Breast epithelium (tissue), 4 donors: ENCODE measurements at regions not wholly inside any gene's neighbourhood (a gene's known extent, or its start where the extent isn't known, plus 50 kb on each side); places are given as distances from the start of the nearest gene placed in this dataset.

Experiments used
- DNase-seq, 2 donors: peaks; one replicate each; pipeline ENCODE4 v3.0.0-alpha.2; 2019; ENCODE audit warnings: low spot score in 2 of 2
- H3K27ac ChIP-seq, 2 donors: fragments of 200-600 bp; sonication (generic) in 1 of 2; one replicate each; pipeline ENCODE4 v1.5.1; 2016 to 2019; ENCODE audit warnings: mild to moderate bottlenecking in 1 of 2
- H3K27me3 ChIP-seq, 2 donors: fragments of 200-600 bp; sonication (generic) in 1 of 2; one replicate each; pipeline versions ENCODE4 v1.5.1 to v1.6.0; 2017 to 2019; ENCODE audit warnings: control low read depth in 1 of 2, mild to moderate bottlenecking in 1 of 2
- H3K36me3 ChIP-seq: fragments of 200-600 bp; one replicate; pipeline ENCODE4 v1.5.1; 2019
- H3K4me1 ChIP-seq, 2 donors: fragments of 200-600 bp; sonication (generic); one replicate each; pipeline ENCODE4 v1.5.1; 2016 to 2019; ENCODE audit warnings: control low read depth in 1 of 2
- H3K4me3 ChIP-seq, 3 donors: fragments of 200-600 bp; sonication (generic); 1 replicate in 2 of 3; 2 replicates in 1 of 3; pipeline ENCODE4 v1.5.1; 2016 to 2019; ENCODE audit warnings: mild to moderate bottlenecking in 3 of 3, moderate library complexity in 2 of 3
- H3K9me3 ChIP-seq, 2 donors: fragments of 200-600 bp; sonication (generic) in 1 of 2; one replicate each; pipeline ENCODE4 v1.5.1; 2016 to 2019; ENCODE audit warnings: control low read depth in 1 of 2
- CTCF ChIP-seq, 3 donors: fragments of 450-650 bp; IDR thresholded peaks; one replicate each; pipeline ENCODE4 v1.5.1; 2016 to 2017; ENCODE audit warnings: antibody characterized with exemption in 3 of 3, mild to moderate bottlenecking in 3 of 3, moderate library complexity in 3 of 3
- POLR2A ChIP-seq: fragments of 450-650 bp; IDR thresholded peaks from one replicate; pipeline ENCODE4 v1.6.1; 2016; ENCODE audit warnings: antibody characterized with exemption, mild to moderate bottlenecking, moderate library complexity
- POLR2AphosphoS5 ChIP-seq, 3 donors: sonication (generic); formaldehyde crosslinking; IDR thresholded peaks; one replicate each; pipeline ENCODE4 v1.6.1; 2017; ENCODE audit warnings: antibody characterized with exemption in 3 of 3
- intact Hi-C: fragments of 100-400 bp; cut with DNase I; formaldehyde crosslinking; loops from one replicate; pipeline ENCODE4 v1.15.1; 2023; ENCODE audit warnings: low total_unique reads

GRCh38 chr6:53432318-53433161 is 83.8 kb upstream of the ELOVL5 start:
- peak overlapping the region; percentile 11 to 68 for H3K27ac ChIP-seq
- no peak for DNase-seq

GRCh38 chr6:53431704-53432103 is 83.0 kb upstream of the ELOVL5 start:
- Histone ChIP-seq H3K4me1 (no peaks in the 10 kb centered on the region), H3K4me3 (no peak overlapping the region), H3K27ac (no peak overlapping the region), H3K27me3 (no peaks in the 10 kb centered on the region), H3K9me3 (no peaks in the 10 kb centered on the region), H3K36me3 (no peaks in the 10 kb centered on the region)
- intact Hi-C loops = no loop called here
- no peak for TF ChIP-seq CTCF (IDR thresholded peaks at IDR 0.05)
- no peak for TF ChIP-seq POLR2AphosphoS5 (IDR thresholded peaks at IDR 0.05)
- TF ChIP-seq POLR2A = no peak
- DNase-seq = no peak

More at GRCh38 chr6:53432318-53433161, 83.8 kb upstream of the ELOVL5 start:
- H3K36me3 ChIP-seq = no peaks in the 10 kb centered on the region
- no peaks in the 10 kb centered on the region for H3K9me3 ChIP-seq
- H3K4me3 ChIP-seq = no peak overlapping the region
- TF ChIP-seq POLR2AphosphoS5 (IDR thresholded peaks at IDR 0.05) (no peak), CTCF (IDR thresholded peaks at IDR 0.05) (no peak), POLR2A (no peak)
- intact Hi-C loops = no loop called here
- H3K4me1 ChIP-seq = no peaks in the 10 kb centered on the region
- no peaks in the 10 kb centered on the region for H3K27me3 ChIP-seq

- H3K36me3 ChIP-seq = no peaks in the 10 kb centered on the region
- no peaks in the 10 kb centered on the region for H3K4me1 ChIP-seq
- intact Hi-C loops = no loop called here
- TF ChIP-seq POLR2AphosphoS5 (IDR thresholded peaks at IDR 0.05) = no peak
- TF ChIP-seq POLR2A = no peak
- no peak for TF ChIP-seq CTCF (IDR thresholded peaks at IDR 0.05)
- H3K9me3 ChIP-seq = no peaks in the 10 kb centered on the region
- H3K4me3 ChIP-seq = no peak overlapping the region
- H3K27me3 ChIP-seq = no peaks in the 10 kb centered on the region
- no peak for DNase-seq
- H3K27ac ChIP-seq = no peak overlapping the region
These were observed 80.7 kb upstream of the ELOVL5 start for GRCh38 chr6:53429401-53429800.

- H3K27ac ChIP-seq = no peak overlapping the region
- no peaks in the 10 kb centered on the region for H3K36me3 ChIP-seq
- intact Hi-C loops = no loop called here
- no peak for TF ChIP-seq CTCF (IDR thresholded peaks at IDR 0.05)
- TF ChIP-seq POLR2A = no peak
- TF ChIP-seq POLR2AphosphoS5 (IDR thresholded peaks at IDR 0.05) = no peak
- no peak for DNase-seq
- H3K4me3 ChIP-seq = no peak overlapping the region
- H3K9me3 ChIP-seq = no peaks in the 10 kb centered on the region
- H3K27me3 ChIP-seq = no peaks in the 10 kb centered on the region
- no peaks in the 10 kb centered on the region for H3K4me1 ChIP-seq
These were observed 80.1 kb upstream of the ELOVL5 start for GRCh38 chr6:53428886-53429285.

GRCh38 chr6:53426667-53427270 is 78.0 kb upstream of the ELOVL5 start:
- no peaks in the 10 kb centered on the region for H3K36me3 ChIP-seq
- H3K4me3 ChIP-seq = no peak overlapping the region
- no peak overlapping the region for H3K27ac ChIP-seq
- H3K27me3 ChIP-seq = no peaks in the 10 kb centered on the region
- intact Hi-C loops = no loop called here
- H3K4me1 ChIP-seq = no peaks in the 10 kb centered on the region
- H3K9me3 ChIP-seq = no peaks in the 10 kb centered on the region
- TF ChIP-seq POLR2AphosphoS5 (IDR thresholded peaks at IDR 0.05) (no peak), CTCF (IDR thresholded peaks at IDR 0.05) (no peak), POLR2A (no peak)
- no peak for DNase-seq
